WTC11 (cell line): ENCODE measurements at regions not wholly inside any gene's neighbourhood (a gene's known extent, or its start where the extent isn't known, plus 50 kb on each side); places are given as distances from the start of the nearest gene placed in this dataset.

Experiments used
- ATAC-seq: fragments of 200-7000 bp; cut with Tn5 transposase; 2 replicates; pipeline ENCODE4 v1.10.0; 2021; ENCODE audit warnings: mild to moderate bottlenecking, moderate library complexity
- CTCF ChIA-PET: fragments of 300-600 bp; sonication (Branson Sonifier 250); formaldehyde crosslinking; loops from one replicate; lab custom pipeline; 2021; ENCODE audit warnings: antibody characterized with exemption; lab: Charles Lee
- POLR2A ChIA-PET: fragments of 350-600 bp; sonication (Branson Sonifier 250); formaldehyde crosslinking; loops from one replicate; lab custom pipeline; 2021; ENCODE audit warnings: antibody characterized with exemption; lab: Charles Lee
- DNase-seq: peaks from one replicate; pipeline ENCODE4 v3.0.0; 2021; ENCODE audit warnings: low spot score
- H3K27ac Mint-ChIP-seq: 2 replicates; pipeline ENCODE4 v1.8.0; 2021; ENCODE audit warnings: mixed read lengths
- H3K27me3 Mint-ChIP-seq: 2 replicates; pipeline ENCODE4 v1.8.0; 2021; ENCODE audit warnings: low read depth, mild to moderate bottlenecking, moderate library complexity, mixed read lengths
- H3K36me3 Mint-ChIP-seq: 2 replicates; pipeline ENCODE4 v1.8.0; 2021; ENCODE audit warnings: mixed read lengths
- H3K4me1 Mint-ChIP-seq: 2 replicates; pipeline ENCODE4 v1.8.0; 2022; ENCODE audit warnings: mixed read lengths
- H3K4me3 Mint-ChIP-seq: 2 replicates; pipeline ENCODE4 v1.8.0; 2021; ENCODE audit warnings: mild to moderate bottlenecking, moderate library complexity, mixed read lengths
- H3K9me3 Mint-ChIP-seq: 2 replicates; pipeline ENCODE4 v1.8.0; 2021; ENCODE audit warnings: mixed read lengths
- GTF2I ChIP-seq: fragments of 250-450 bp; sonication (Bioruptor Pico); conservative IDR thresholded peaks from 2 replicates; pipeline ENCODE4 v1.4.0; 2021; ENCODE audit warnings: mild to moderate bottlenecking
- KAT7 ChIP-seq: sonication (generic); formaldehyde crosslinking; IDR thresholded peaks from 2 replicates; pipeline ENCODE4 v1.8.1; 2023; ENCODE audit warnings: missing genetic modification reagents, mild to moderate bottlenecking, borderline replicate concordance
- NFYB ChIP-seq: sonication (generic); formaldehyde crosslinking; conservative IDR thresholded peaks from 2 replicates; pipeline ENCODE4 v1.8.0; 2022; ENCODE audit warnings: low read depth, missing genetic modification reagents
- NR3C1 ChIP-seq: sonication (generic); formaldehyde crosslinking; conservative IDR thresholded peaks from 2 replicates; pipeline ENCODE4 v1.8.1; 2023; ENCODE audit warnings: low read depth, mild to moderate bottlenecking, missing genetic modification reagents
- TCF7 ChIP-seq: sonication (generic); formaldehyde crosslinking; IDR thresholded peaks from 2 replicates; pipeline ENCODE4 v1.8.0; 2022; ENCODE audit warnings: mild to moderate bottlenecking, low read depth, missing genetic modification reagents, moderate library complexity
- TEAD4 ChIP-seq: sonication (generic); formaldehyde crosslinking; IDR thresholded peaks from 2 replicates; pipeline ENCODE4 v1.8.0; 2022; ENCODE audit warnings: mild to moderate bottlenecking, missing genetic modification reagents
- ZNF263 ChIP-seq: sonication (generic); formaldehyde crosslinking; IDR thresholded peaks from 2 replicates; pipeline ENCODE4 v1.8.1; 2022; ENCODE audit warnings: low read depth, mild to moderate bottlenecking, moderate library complexity, missing genetic modification reagents
- TF ChIP-seq, protein P1 (sequence below): fragments of 250-450 bp; sonication (Bioruptor Pico); IDR thresholded peaks from 2 replicates; pipeline ENCODE4 v1.9.0; 2021; ENCODE audit warnings: mild to moderate bottlenecking, borderline replicate concordance
- TF ChIP-seq, protein P2 (sequence below): sonication (generic); formaldehyde crosslinking; IDR thresholded peaks from 2 replicates; pipeline ENCODE4 v1.8.1; 2022; ENCODE audit warnings: missing genetic modification reagents, borderline replicate concordance
- TF ChIP-seq, protein P3 (sequence below): fragments of 250-450 bp; sonication (Bioruptor Pico); IDR thresholded peaks from 2 replicates; pipeline ENCODE4 v1.9.0; 2021; ENCODE audit warnings: moderate library complexity, mild to moderate bottlenecking, inconsistent platforms, borderline replicate concordance
- TF ChIP-seq, protein P4 (sequence below): sonication (generic); formaldehyde crosslinking; IDR thresholded peaks from 2 replicates; pipeline ENCODE4 v1.8.0; 2023; ENCODE audit warnings: missing genetic modification reagents
- TF ChIP-seq, protein P5 (sequence below): sonication (generic); formaldehyde crosslinking; conservative IDR thresholded peaks from 2 replicates; pipeline ENCODE4 v1.8.1; 2023; ENCODE audit warnings: mild to moderate bottlenecking, low read depth, missing genetic modification reagents, moderate library complexity
- TF ChIP-seq, protein P6 (sequence below): sonication (generic); formaldehyde crosslinking; IDR thresholded peaks from 2 replicates; pipeline ENCODE4 v1.8.1; 2023; ENCODE audit warnings: mild to moderate bottlenecking, moderate library complexity, missing genetic modification reagents
- TF ChIP-seq, protein P7 (sequence below): sonication (generic); formaldehyde crosslinking; IDR thresholded peaks from 2 replicates; pipeline ENCODE4 v1.8.1; 2022; ENCODE audit warnings: mild to moderate bottlenecking, moderate library complexity, missing genetic modification reagents

DNA sequence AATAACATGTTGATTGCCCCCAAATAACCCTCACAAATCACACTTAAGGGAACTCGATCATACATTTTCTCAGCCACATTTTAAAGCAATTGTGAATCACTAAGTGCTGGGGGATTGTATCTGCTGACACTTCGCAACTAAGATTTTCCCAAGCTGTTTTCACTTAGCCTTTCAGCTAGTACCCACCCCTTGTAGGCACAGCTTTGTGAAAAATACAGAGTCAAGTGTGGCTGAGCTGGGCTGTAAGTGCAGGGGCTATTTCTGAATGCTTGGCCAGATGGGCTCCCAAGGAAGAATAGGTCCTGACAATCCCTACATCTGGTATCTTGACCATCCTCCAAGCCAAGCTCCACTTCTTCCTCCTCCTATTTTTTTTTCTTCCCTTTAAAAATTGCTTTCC lies 289.2 kb upstream of the NMUR2 start (continued):
- TF ChIP-seq, protein P1, sequence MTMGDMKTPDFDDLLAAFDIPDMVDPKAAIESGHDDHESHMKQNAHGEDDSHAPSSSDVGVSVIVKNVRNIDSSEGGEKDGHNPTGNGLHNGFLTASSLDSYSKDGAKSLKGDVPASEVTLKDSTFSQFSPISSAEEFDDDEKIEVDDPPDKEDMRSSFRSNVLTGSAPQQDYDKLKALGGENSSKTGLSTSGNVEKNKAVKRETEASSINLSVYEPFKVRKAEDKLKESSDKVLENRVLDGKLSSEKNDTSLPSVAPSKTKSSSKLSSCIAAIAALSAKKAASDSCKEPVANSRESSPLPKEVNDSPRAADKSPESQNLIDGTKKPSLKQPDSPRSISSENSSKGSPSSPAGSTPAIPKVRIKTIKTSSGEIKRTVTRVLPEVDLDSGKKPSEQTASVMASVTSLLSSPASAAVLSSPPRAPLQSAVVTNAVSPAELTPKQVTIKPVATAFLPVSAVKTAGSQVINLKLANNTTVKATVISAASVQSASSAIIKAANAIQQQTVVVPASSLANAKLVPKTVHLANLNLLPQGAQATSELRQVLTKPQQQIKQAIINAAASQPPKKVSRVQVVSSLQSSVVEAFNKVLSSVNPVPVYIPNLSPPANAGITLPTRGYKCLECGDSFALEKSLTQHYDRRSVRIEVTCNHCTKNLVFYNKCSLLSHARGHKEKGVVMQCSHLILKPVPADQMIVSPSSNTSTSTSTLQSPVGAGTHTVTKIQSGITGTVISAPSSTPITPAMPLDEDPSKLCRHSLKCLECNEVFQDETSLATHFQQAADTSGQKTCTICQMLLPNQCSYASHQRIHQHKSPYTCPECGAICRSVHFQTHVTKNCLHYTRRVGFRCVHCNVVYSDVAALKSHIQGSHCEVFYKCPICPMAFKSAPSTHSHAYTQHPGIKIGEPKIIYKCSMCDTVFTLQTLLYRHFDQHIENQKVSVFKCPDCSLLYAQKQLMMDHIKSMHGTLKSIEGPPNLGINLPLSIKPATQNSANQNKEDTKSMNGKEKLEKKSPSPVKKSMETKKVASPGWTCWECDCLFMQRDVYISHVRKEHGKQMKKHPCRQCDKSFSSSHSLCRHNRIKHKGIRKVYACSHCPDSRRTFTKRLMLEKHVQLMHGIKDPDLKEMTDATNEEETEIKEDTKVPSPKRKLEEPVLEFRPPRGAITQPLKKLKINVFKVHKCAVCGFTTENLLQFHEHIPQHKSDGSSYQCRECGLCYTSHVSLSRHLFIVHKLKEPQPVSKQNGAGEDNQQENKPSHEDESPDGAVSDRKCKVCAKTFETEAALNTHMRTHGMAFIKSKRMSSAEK, result no peak
- TF ChIP-seq, protein P2, sequence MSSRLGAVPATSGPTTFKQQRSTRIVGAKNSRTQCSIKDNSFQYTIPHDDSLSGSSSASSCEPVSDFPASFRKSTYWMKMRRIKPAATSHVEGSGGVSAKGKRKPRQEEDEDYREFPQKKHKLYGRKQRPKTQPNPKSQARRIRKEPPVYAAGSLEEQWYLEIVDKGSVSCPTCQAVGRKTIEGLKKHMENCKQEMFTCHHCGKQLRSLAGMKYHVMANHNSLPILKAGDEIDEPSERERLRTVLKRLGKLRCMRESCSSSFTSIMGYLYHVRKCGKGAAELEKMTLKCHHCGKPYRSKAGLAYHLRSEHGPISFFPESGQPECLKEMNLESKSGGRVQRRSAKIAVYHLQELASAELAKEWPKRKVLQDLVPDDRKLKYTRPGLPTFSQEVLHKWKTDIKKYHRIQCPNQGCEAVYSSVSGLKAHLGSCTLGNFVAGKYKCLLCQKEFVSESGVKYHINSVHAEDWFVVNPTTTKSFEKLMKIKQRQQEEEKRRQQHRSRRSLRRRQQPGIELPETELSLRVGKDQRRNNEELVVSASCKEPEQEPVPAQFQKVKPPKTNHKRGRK, result no peak
- TF ChIP-seq KAT7, result no peak
- TF ChIP-seq, protein P3, sequence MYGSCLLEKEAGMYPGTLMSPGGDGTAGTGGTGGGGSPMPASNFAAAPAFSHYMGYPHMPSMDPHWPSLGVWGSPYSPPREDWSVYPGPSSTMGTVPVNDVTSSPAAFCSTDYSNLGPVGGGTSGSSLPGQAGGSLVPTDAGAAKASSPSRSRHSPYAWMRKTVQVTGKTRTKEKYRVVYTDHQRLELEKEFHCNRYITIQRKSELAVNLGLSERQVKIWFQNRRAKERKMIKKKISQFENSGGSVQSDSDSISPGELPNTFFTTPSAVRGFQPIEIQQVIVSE, result no peak
- TF ChIP-seq NFYB (CRISPR knock-in tag), result no peak
- TF ChIP-seq, protein P4, sequence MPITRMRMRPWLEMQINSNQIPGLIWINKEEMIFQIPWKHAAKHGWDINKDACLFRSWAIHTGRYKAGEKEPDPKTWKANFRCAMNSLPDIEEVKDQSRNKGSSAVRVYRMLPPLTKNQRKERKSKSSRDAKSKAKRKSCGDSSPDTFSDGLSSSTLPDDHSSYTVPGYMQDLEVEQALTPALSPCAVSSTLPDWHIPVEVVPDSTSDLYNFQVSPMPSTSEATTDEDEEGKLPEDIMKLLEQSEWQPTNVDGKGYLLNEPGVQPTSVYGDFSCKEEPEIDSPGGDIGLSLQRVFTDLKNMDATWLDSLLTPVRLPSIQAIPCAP (CRISPR knock-in tag), result no peak
- TF ChIP-seq GTF2I (CRISPR knock-in tag), result no peak
- TF ChIP-seq, protein P5, sequence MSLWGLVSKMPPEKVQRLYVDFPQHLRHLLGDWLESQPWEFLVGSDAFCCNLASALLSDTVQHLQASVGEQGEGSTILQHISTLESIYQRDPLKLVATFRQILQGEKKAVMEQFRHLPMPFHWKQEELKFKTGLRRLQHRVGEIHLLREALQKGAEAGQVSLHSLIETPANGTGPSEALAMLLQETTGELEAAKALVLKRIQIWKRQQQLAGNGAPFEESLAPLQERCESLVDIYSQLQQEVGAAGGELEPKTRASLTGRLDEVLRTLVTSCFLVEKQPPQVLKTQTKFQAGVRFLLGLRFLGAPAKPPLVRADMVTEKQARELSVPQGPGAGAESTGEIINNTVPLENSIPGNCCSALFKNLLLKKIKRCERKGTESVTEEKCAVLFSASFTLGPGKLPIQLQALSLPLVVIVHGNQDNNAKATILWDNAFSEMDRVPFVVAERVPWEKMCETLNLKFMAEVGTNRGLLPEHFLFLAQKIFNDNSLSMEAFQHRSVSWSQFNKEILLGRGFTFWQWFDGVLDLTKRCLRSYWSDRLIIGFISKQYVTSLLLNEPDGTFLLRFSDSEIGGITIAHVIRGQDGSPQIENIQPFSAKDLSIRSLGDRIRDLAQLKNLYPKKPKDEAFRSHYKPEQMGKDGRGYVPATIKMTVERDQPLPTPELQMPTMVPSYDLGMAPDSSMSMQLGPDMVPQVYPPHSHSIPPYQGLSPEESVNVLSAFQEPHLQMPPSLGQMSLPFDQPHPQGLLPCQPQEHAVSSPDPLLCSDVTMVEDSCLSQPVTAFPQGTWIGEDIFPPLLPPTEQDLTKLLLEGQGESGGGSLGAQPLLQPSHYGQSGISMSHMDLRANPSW, result no peak
- no peak for TF ChIP-seq NR3C1
- no peak for TF ChIP-seq TEAD4 (CRISPR knock-in tag)
- TF ChIP-seq ZNF263 (CRISPR knock-in tag), result no peak
- TF ChIP-seq, protein P6, sequence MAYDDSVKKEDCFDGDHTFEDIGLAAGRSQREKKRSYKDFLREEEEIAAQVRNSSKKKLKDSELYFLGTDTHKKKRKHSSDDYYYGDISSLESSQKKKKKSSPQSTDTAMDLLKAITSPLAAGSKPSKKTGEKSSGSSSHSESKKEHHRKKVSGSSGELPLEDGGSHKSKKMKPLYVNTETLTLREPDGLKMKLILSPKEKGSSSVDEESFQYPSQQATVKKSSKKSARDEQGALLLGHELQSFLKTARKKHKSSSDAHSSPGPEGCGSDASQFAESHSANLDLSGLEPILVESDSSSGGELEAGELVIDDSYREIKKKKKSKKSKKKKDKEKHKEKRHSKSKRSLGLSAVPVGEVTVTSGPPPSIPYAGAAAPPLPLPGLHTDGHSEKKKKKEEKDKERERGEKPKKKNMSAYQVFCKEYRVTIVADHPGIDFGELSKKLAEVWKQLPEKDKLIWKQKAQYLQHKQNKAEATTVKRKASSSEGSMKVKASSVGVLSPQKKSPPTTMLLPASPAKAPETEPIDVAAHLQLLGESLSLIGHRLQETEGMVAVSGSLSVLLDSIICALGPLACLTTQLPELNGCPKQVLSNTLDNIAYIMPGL (CRISPR knock-in tag), result no peak

DNA sequence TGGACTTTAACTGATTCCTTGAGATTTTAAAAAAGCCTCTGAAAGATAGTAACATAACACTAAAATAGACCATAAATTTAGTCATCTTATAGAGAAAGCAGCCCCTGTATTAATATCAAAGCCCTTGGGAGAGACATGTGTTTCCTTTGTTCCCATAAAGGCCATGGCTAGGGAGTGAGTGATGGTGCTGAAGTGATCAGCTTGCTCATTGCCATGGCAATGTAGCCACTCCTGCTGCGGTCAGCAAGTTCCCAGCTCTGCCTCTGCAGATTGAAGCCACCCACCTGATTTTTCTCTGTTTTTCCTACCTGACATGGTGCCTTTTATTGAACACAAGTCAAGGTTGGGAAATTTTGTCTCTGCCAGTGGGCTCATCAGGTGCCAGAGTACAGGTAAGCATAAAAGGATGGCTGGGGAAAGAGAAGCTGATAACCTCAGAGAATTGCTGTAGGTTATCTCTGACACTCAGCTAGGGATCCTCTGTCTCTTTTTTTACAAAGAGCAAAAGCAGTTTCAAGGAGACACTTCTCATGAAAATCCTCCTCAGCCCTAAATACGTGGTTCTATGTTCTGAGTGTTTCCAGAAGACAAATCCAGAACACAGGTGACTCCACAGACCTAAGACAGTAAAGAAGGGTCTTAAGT lies 296.3 kb upstream of the NMUR2 start:
- no peak for TF ChIP-seq NFYB (CRISPR knock-in tag)
- TF ChIP-seq, protein P7, sequence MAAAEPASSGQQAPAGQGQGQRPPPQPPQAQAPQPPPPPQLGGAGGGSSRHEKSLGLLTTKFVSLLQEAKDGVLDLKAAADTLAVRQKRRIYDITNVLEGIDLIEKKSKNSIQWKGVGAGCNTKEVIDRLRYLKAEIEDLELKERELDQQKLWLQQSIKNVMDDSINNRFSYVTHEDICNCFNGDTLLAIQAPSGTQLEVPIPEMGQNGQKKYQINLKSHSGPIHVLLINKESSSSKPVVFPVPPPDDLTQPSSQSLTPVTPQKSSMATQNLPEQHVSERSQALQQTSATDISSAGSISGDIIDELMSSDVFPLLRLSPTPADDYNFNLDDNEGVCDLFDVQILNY (CRISPR knock-in tag), result no peak
- TF ChIP-seq TCF7 (CRISPR knock-in tag), result no peak
- CTCF ChIA-PET, result no interaction called here
- H3K27me3 Mint-ChIP-seq, result no peaks in the 10 kb centered on the region; the same call in 1 of the 2 replicates
- H3K36me3 Mint-ChIP-seq, result peaks cover 20% of the 10 kb centered on the region
- H3K9me3 Mint-ChIP-seq, result peaks cover 48% of the 10 kb centered on the region
- H3K4me1 Mint-ChIP-seq, result no peaks in the 10 kb centered on the region
- no peak for DNase-seq
- no peak overlapping the region for H3K27ac Mint-ChIP-seq
- no peak overlapping the region for H3K4me3 Mint-ChIP-seq
- POLR2A ChIA-PET, result no interaction called here
- ATAC-seq, result no peak; the same call in 1 of the 2 replicates
